GM13976 (cell line): ENCODE measurements at regions not wholly inside any gene's neighbourhood (a gene's known extent, or its start where the extent isn't known, plus 50 kb on each side); places are given as distances from the start of the nearest gene placed in this dataset.

Experiments used
- DNase-seq: peaks from one replicate; pipeline ENCODE4 v3.0.0; 2012; ENCODE audit warnings: low spot score
- in situ Hi-C: fragments of 300-500 bp; cut with MboI; formaldehyde crosslinking; loops from one replicate; pipeline ENCODE4 v1.12.0; 2022; ENCODE audit warnings: low sequenced_read_pairs, mixed read lengths, inconsistent platforms; ENCODE audit not compliant: unreplicated experiment
- TF ChIP-seq, protein P1 (sequence below): IDR thresholded peaks from 2 replicates; pipeline ENCODE4 v1.5.1; 2012; ENCODE audit warnings: borderline replicate concordance, mild to moderate bottlenecking; ENCODE audit not compliant: insufficient read depth; ENCODE audit errors: extremely low read depth, missing control alignments, control extremely low read depth

DNA sequence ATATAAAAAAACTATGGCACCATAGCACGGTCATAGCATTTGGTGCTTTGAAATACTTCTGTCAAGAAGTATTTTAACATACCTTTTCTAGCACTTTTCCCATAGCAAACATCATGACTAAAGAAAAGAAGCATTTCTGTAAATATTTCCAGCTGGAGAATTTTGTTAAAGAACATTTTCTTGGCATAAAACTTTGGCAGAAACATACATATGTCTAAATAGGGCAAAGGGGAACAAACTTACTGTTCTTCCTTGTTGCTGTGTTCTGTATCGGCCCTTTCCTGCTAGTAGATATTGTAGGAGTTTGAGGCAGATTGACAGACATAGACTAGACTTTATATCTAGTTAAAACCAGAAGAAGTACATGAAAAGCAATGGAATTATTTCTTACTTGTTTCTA lies 2368.5 kb downstream of the PCDH7 start:
- TF ChIP-seq, protein P1, sequence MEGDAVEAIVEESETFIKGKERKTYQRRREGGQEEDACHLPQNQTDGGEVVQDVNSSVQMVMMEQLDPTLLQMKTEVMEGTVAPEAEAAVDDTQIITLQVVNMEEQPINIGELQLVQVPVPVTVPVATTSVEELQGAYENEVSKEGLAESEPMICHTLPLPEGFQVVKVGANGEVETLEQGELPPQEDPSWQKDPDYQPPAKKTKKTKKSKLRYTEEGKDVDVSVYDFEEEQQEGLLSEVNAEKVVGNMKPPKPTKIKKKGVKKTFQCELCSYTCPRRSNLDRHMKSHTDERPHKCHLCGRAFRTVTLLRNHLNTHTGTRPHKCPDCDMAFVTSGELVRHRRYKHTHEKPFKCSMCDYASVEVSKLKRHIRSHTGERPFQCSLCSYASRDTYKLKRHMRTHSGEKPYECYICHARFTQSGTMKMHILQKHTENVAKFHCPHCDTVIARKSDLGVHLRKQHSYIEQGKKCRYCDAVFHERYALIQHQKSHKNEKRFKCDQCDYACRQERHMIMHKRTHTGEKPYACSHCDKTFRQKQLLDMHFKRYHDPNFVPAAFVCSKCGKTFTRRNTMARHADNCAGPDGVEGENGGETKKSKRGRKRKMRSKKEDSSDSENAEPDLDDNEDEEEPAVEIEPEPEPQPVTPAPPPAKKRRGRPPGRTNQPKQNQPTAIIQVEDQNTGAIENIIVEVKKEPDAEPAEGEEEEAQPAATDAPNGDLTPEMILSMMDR = no peak
- in situ Hi-C loops = no loop called here

DNA sequence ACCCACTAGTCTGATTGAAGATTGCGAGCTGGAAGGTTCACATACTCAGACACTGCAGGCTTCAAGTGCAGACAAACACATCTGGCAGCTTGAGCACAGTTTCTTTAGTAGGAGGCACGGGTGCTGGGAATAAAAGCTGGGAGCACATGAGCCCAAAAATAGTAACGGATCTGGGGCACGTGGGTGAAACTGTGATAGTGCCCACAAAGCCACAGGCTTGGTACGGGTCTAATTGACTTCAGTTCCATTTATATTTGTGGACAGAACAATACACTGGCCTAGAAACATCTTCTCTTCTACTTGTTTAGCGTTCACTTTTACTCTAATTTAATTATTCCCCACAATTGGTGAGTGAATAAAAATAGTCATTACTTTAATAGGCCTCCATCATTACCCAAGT lies 2370.7 kb downstream of the PCDH7 start:
- TF ChIP-seq, protein P1 = no peak
- no peak for DNase-seq
- in situ Hi-C loops = no loop called here

More for the DNA sequence above, 2368.5 kb downstream of the PCDH7 start:
- no peak for DNase-seq

DNA sequence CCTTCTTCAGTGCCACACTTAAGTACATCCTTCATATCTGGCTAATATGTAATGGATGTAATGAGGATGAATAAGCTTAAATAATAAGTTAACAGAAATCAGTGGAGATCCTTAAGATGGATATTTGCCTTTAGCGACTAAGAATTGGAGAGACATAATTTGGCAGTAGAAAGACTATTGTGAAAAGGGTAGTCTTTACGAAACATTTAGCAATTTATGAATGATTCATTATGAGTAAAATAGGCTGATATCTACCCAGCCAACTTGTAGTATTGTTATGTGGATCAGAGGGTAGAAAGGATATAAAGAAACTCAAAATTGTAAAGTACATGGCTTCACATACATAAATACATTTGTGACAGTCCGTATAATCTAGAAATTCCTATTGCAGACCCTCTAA lies 2371.8 kb downstream of the PCDH7 start:
- DNase-seq = no peak
- TF ChIP-seq, protein P1 = no peak
- in situ Hi-C loops = no loop called here

DNA sequence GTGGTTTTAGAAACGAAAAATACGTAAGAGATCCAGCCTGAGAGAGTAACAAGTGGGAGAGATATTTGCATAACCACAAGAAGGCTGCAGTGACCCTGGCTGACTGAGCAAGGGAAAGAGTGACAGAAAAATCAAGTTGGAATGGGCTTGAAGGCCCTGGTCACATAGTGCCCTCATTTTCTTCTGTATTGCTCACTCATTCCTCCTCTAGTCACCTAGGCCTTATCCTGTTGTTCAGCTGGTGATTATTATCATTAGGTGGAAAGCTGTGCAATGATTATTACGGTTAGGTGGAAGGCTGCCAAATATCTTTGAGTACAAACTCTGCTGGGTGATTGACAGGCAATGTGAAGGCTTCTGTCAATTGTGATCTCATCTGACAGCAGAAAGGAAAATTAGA lies 2384.1 kb downstream of the PCDH7 start:
- in situ Hi-C loops = no loop called here
- peak; percentile 10 for DNase-seq
- TF ChIP-seq, protein P1 = no peak

DNA sequence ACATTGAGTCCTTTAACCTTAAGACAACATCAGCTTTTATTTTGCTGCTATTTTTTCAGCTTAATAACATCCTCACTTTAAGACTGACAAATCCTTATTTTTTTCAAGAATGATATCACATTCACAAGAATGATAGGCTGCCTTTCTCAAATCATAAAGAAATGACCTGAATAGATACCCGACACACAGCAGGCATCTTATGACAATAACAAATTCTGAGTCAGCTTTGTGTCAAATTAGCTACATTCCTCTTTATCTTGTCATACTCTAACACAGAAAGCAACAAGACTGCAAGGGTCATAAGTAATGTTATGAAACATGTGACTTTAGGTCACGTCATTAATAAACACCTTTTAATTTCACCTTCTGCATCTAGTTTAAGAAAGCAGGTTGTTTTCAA lies 2387.6 kb downstream of the PCDH7 start:
- DNase-seq = no peak
- TF ChIP-seq, protein P1 = no peak

DNA sequence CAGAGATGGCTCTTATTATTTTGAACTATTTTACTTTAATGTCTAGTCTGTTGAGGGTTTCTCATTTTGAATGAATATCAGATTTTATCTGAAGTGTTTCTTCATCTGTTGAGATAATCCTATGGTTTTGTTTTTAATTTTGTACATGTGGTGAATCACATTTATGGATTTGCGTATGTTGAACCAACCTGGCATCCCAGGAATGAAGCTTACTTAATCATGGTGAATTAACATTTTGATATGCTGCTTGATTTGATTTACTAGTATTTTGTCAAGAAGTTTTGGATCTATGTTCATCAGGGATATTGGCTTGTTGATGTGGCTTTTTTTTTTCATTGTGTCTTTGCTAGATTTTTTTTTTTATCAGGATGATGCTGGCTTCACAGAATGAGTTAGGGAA lies 2390.9 kb downstream of the PCDH7 start:
- no peak for DNase-seq
- TF ChIP-seq, protein P1 = no peak
- in situ Hi-C loops = no loop called here

More for the DNA sequence above, 2387.6 kb downstream of the PCDH7 start:
- in situ Hi-C loops = no loop called here

DNA sequence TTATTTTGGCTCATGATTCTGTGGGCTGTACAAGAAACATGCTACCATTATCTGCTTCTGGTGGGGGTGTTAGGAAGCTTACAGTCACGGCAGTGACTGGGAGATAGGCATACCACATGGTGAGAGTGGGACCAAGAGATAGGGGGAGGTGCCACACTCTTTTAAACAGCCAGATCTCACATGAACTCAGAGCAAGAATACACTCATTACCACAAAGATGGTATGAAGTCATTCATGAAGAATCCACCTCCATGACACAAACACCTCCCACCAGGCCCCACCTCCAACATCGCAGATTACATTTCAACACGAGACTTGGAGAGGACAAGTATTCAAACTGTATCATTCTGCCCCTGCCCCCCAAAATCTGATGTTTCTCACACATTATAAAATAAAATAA lies 2396.7 kb downstream of the PCDH7 start:
- TF ChIP-seq, protein P1 = no peak
- in situ Hi-C loops = no loop called here
- no peak for DNase-seq
